K562 (cell line): ENCODE measurements at regions not wholly inside any gene's neighbourhood (a gene's known extent, or its start where the extent isn't known, plus 50 kb on each side); places are given as distances from the start of the nearest gene placed in this dataset.

Experiments
- ATAC-seq: fragments of 200-7000 bp; cut with Tn5 transposase; 3 replicates; pipeline ENCODE4 v1.9.1; 2020; ENCODE audit warnings: moderate library complexity
- BruUV-seq: library from RNA; stranded (reverse); fragments of 400-500 nt; replicated peaks from 2 replicates; lab custom pipeline; 2021; lab: Mats Ljungman, UMichigan
- CTCF ChIA-PET: fragments of 300-600 bp; formaldehyde crosslinking; extraction: SDS; loops from one replicate; lab custom pipeline; 2021; ENCODE audit warnings: low intra/inter-chr PET ratio; lab: Yijun Ruan, JAX
- POLR2A ChIA-PET: fragments of 300-600, 350-650 bp; sonication (Branson Sonifier 250); formaldehyde crosslinking; extraction: SDS; loops from one replicate; lab custom pipeline; 2021; ENCODE audit warnings: antibody characterized with exemption, inconsistent platforms; lab: Yijun Ruan, JAX
- DNase-seq, 4 experiments: peaks; one replicate each; pipeline versions ENCODE4 v3.0.0 to v3.0.0-alpha.2; 2011 to 2018; ENCODE audit warnings: low spot score in 3 of 4, mixed read lengths in 3 of 4; ENCODE audit errors: extremely low read depth in 1 of 4
- FAIRE-seq: peaks from 2 replicates; lab custom pipeline; 2011; peaks lifted over from hg19 to GRCh38; lab: Jason Lieb, UNC
- H2AFZ ChIP-seq: 2 replicates; pipeline ENCODE4 v1.6.0; 2011; ENCODE audit warnings: low read depth, low read length, control low read depth, inconsistent platforms
- H3K27ac ChIP-seq: fragments of 200-600 bp; 3 replicates; pipeline ENCODE4 v1.8.0; 2011; ENCODE audit warnings: low read depth, mild to moderate bottlenecking, control low read depth, inconsistent platforms, low read length, moderate library complexity, mixed read lengths; ENCODE audit errors: extremely low read depth
- H3K27me3 ChIP-seq, 2 experiments: fragments of 300-600 bp in 1 of 2; 2 replicates in 1 of 2; 3 replicates in 1 of 2; pipeline versions ENCODE4 v1.6.0 to v1.8.0; 2011; ENCODE audit warnings: inconsistent platforms in 2 of 2, low read length in 2 of 2, mild to moderate bottlenecking in 1 of 2, mixed read lengths in 1 of 2, moderate library complexity in 1 of 2; ENCODE audit not compliant: control insufficient read depth in 2 of 2, insufficient read depth in 2 of 2
- H3K36me3 ChIP-seq: fragments of 300-600 bp; 3 replicates; pipeline ENCODE4 v1.8.0; 2011; ENCODE audit warnings: mild to moderate bottlenecking, low read length, inconsistent platforms; ENCODE audit not compliant: control insufficient read depth, insufficient read depth
- H3K4me1 ChIP-seq, 2 experiments: fragments of 200-600 bp in 1 of 2; replicated peaks in 1 of 2; 2 replicates in 1 of 2; 3 replicates in 1 of 2; pipeline versions ENCODE4 v1.5.1 to v1.8.0; 2011; ENCODE audit warnings: inconsistent platforms in 2 of 2, low read length in 2 of 2, mild to moderate bottlenecking in 1 of 2, mixed read lengths in 1 of 2, moderate library complexity in 1 of 2; ENCODE audit not compliant: control insufficient read depth in 2 of 2, insufficient read depth in 2 of 2
- H3K4me2 ChIP-seq: 2 replicates; pipeline ENCODE4 v1.6.1; 2011; ENCODE audit warnings: low read length, control low read depth, inconsistent platforms, mixed read lengths; ENCODE audit not compliant: insufficient read depth
- H3K4me3 ChIP-seq: fragments of 200-600 bp; sonication (generic), shearing (Covaris generic); 2 replicates; pipeline ENCODE4 v1.5.1; 2016; ENCODE audit warnings: control low read depth, inconsistent platforms
- H3K79me2 ChIP-seq: fragments of 200-600 bp; 3 replicates; pipeline ENCODE4 v1.8.0; 2011; ENCODE audit warnings: low read length, inconsistent platforms; ENCODE audit not compliant: control insufficient read depth, insufficient read depth
- H3K9ac ChIP-seq, 2 experiments: 2 replicates each; pipeline versions ENCODE4 v1.6.0 to v1.6.1; 2011; ENCODE audit warnings: low read depth in 2 of 2, low read length in 2 of 2, control low read depth in 1 of 2, inconsistent platforms in 1 of 2, mild to moderate bottlenecking in 1 of 2, mixed read lengths in 1 of 2; ENCODE audit not compliant: insufficient read depth in 1 of 2
- H3K9me1 ChIP-seq: one replicate; pipeline ENCODE4 v1.6.0; 2011; ENCODE audit warnings: inconsistent platforms, mild to moderate bottlenecking, low read length, moderate library complexity; ENCODE audit not compliant: control insufficient read depth, insufficient read depth
- H3K9me3 ChIP-seq: replicated peaks from 2 replicates; pipeline ENCODE4 v1.5.1; 2011; ENCODE audit warnings: low read depth, low read length, inconsistent platforms; ENCODE audit not compliant: control insufficient read depth, insufficient read depth
- H4K20me1 ChIP-seq: replicated peaks from 2 replicates; pipeline ENCODE4 v1.6.1; 2011; ENCODE audit warnings: low read length, inconsistent platforms, mixed read lengths; ENCODE audit not compliant: control insufficient read depth, insufficient read depth
- CREBBP ChIP-seq: IDR thresholded peaks from one replicate; pipeline ENCODE4 v1.6.1; 2012; ENCODE audit warnings: low read depth, mild to moderate bottlenecking, control low read depth, inconsistent platforms, low read length
- ETS2 ChIP-seq: IDR thresholded peaks from 2 replicates; pipeline ENCODE4 v1.6.1; 2016; ENCODE audit warnings: borderline replicate concordance, missing genetic modification characterization, mild to moderate bottlenecking, moderate library complexity, missing compliant biosample characterization; ENCODE audit not compliant: poor library complexity, severe bottlenecking
- GTF2E2 ChIP-seq: fragments of 200-800 bp; sonication (Bioruptor generic); IDR thresholded peaks from 2 replicates; pipeline ENCODE4 v1.6.1; 2016; ENCODE audit warnings: missing genetic modification characterization, missing compliant biosample characterization
- HINFP ChIP-seq: fragments of 450-650 bp; conservative IDR thresholded peaks from 2 replicates; pipeline ENCODE4 v1.6.1; 2016; ENCODE audit warnings: missing genetic modification characterization, low read depth, mild to moderate bottlenecking, control low read depth, missing compliant biosample characterization
- HOMEZ ChIP-seq: fragments of 250-450 bp; sonication (Bioruptor Pico); IDR thresholded peaks from 2 replicates; pipeline ENCODE4 v1.4.0; 2020; ENCODE audit warnings: mild to moderate bottlenecking, moderate library complexity
- PHB2 ChIP-seq: fragments of 450-650 bp; IDR thresholded peaks from 2 replicates; pipeline ENCODE4 v1.6.1; 2017; ENCODE audit warnings: low read depth
- TEAD2 ChIP-seq: fragments of 450-650 bp; IDR thresholded peaks from 2 replicates; pipeline ENCODE4 v1.6.1; 2016; ENCODE audit warnings: missing genetic modification characterization, control low read depth, missing compliant biosample characterization
- ZNF280A ChIP-seq: fragments of 450-650 bp; IDR thresholded peaks from 2 replicates; pipeline ENCODE4 v1.6.1; 2018; ENCODE audit warnings: mild to moderate bottlenecking, low read depth; ENCODE audit not compliant: partially characterized antibody
- WGBS: fragments of 100-300 bp; shearing (Covaris generic); methylation state at CpG from one replicate; pipeline ENCODE4 v1.1.6; 2016; ENCODE audit warnings: low coverage, mixed read lengths; ENCODE audit not compliant: insufficient coverage; ENCODE audit errors: missing lambda C conversion rate; 5-methylcytosine and 5-hydroxymethylcytosine counted together
- in situ Hi-C: fragments of 300-500 bp; cut with MboI; formaldehyde crosslinking; loops from 4 replicates; pipeline ENCODE4 v1.15.0; 2018; ENCODE audit warnings: inconsistent platforms, mixed read lengths
- intact Hi-C: fragments of 100-400 bp; cut with micrococcal nuclease; formaldehyde crosslinking; loops from 2 replicates; pipeline ENCODE4 v1.14.2; 2022

GRCh38 chr10:56881218-56881617 lies 520.2 kb upstream of the ZWINT start:
- no TSS peak for BruUV-seq
- POLR2A ChIA-PET, result no interaction called here

GRCh38 chr10:56880606-56881005 lies 519.5 kb upstream of the ZWINT start:
- in situ Hi-C loops, result no loop called here
- WGBS, result 0% methylated on average over 4 of the region's 4 CpGs
- TF ChIP-seq ETS2 (tag) (no peak), TEAD2 (no peak), PHB2 (no peak), GTF2E2 (tag) (no peak), CREBBP (no peak), HINFP (no peak), HOMEZ (no peak)
- TF ChIP-seq, all 486 proteins: peak for 0
- DNase-seq (no peak), FAIRE-seq (no peak), ATAC-seq (no peak)
- H3K27ac ChIP-seq, result no peak overlapping the region
- no peaks in the 10 kb centered on the region for H3K27me3 ChIP-seq
- no peak overlapping the region for H3K4me2 ChIP-seq
- no peaks in the 10 kb centered on the region; the same call in 1 of the 2 replicates for H3K9me3 ChIP-seq
- H4K20me1 ChIP-seq, result no peaks in the 10 kb centered on the region
- no peaks in the 10 kb centered on the region for H3K36me3 ChIP-seq
- no peak overlapping the region for H2AFZ ChIP-seq
- BruUV-seq, result no TSS peak
- ChIA-PET POLR2A (no interaction called here), CTCF (no interaction called here)
- no peaks in the 10 kb centered on the region for H3K79me2 ChIP-seq
- intact Hi-C loops, result no loop called here
- no peak overlapping the region for H3K4me3 ChIP-seq
- no peaks in the 10 kb centered on the region for H3K4me1 ChIP-seq
- H3K9ac ChIP-seq, result no peak overlapping the region
- no peaks in the 10 kb centered on the region for H3K9me1 ChIP-seq

More at GRCh38 chr10:56881218-56881617, 520.2 kb upstream of the ZWINT start:
- H2AFZ ChIP-seq, result no peak overlapping the region
- no peak overlapping the region for H3K4me2 ChIP-seq
- H3K36me3 ChIP-seq, result no peaks in the 10 kb centered on the region
- H4K20me1 ChIP-seq, result no peaks in the 10 kb centered on the region
- intact Hi-C loops, result no loop called here
- ATAC-seq (no peak), DNase-seq (no peak), FAIRE-seq (no peak)
- no peaks in the 10 kb centered on the region for H3K9me1 ChIP-seq
- no peak overlapping the region for H3K27ac ChIP-seq
- H3K79me2 ChIP-seq, result no peaks in the 10 kb centered on the region
- H3K27me3 ChIP-seq, result no peaks in the 10 kb centered on the region
- in situ Hi-C loops, result no loop called here
- WGBS, result 0% methylated on average over 3 of the region's 3 CpGs
- no peak for TF ChIP-seq ZNF280A
- no peaks in the 10 kb centered on the region; the same call in 1 of the 2 replicates for H3K9me3 ChIP-seq
- H3K9ac ChIP-seq, result no peak overlapping the region
- no peak overlapping the region for H3K4me3 ChIP-seq
- H3K4me1 ChIP-seq, result no peaks in the 10 kb centered on the region
- CTCF ChIA-PET, result no interaction called here
